Upper lobe of right lung (tissue), 1 donor: ENCODE measurements at regions not wholly inside any gene's neighbourhood (a gene's known extent, or its start where the extent isn't known, plus 50 kb on each side); places are given as distances from the start of the nearest gene placed in this dataset.
"Not testable (repeated sequence)": the region's sequence is repeated elsewhere in the genome, so short reads cannot be mapped to it uniquely, and the experiment has no call there.

Experiments
- ATAC-seq: fragments of 200-7000 bp; cut with Tn5 transposase; one replicate; pipeline ENCODE4 v1.9.1; 2020; ENCODE audit warnings: mild to moderate bottlenecking, moderate library complexity
- DNase-seq: peaks from one replicate; pipeline ENCODE4 v3.0.0-alpha.2; 2020
- H3K27ac ChIP-seq: fragments of 200-600 bp; one replicate; pipeline ENCODE4 v1.8.0; 2022
- H3K27me3 ChIP-seq: fragments of 200-600 bp; one replicate; pipeline ENCODE4 v1.8.0; 2022; ENCODE audit warnings: mild to moderate bottlenecking
- H3K36me3 ChIP-seq: fragments of 200-600 bp; one replicate; pipeline ENCODE4 v1.8.0; 2022
- H3K4me1 ChIP-seq: fragments of 200-600 bp; one replicate; pipeline ENCODE4 v1.8.0; 2022
- H3K4me3 ChIP-seq: fragments of 200-600 bp; one replicate; pipeline ENCODE4 v1.8.0; 2022; ENCODE audit warnings: mild to moderate bottlenecking
- H3K9me3 ChIP-seq: fragments of 200-600 bp; one replicate; pipeline ENCODE4 v1.8.0; 2022
- CTCF ChIP-seq: fragments of 200-600 bp; IDR thresholded peaks from one replicate; pipeline ENCODE4 v1.8.0; 2022; ENCODE audit warnings: antibody characterized with exemption
- intact Hi-C: fragments of 100-400 bp; cut with DNase I; formaldehyde crosslinking; loops from one replicate; pipeline ENCODE4 v1.11.0; 2022
- donor health status: DM: no; HTN: yes; CAD: no; lungs with severe emphysema.

- H3K4me3 ChIP-seq: no peak overlapping the region
- H3K27ac ChIP-seq: no peak overlapping the region
- ATAC-seq (no peak), DNase-seq (no peak)
- no peaks in the 10 kb centered on the region for H3K4me1 ChIP-seq
- H3K27me3 ChIP-seq: no peaks in the 10 kb centered on the region
- no peak for TF ChIP-seq CTCF
- H3K36me3 ChIP-seq: no peaks in the 10 kb centered on the region
- H3K9me3 ChIP-seq: no peaks in the 10 kb centered on the region
- intact Hi-C loops: no loop called here
Measured at GRCh38 chrX:26559855-26560254, 343.9 kb downstream of the MAGEB5 start.

- no peak for TF ChIP-seq CTCF
- no peaks in the 10 kb centered on the region for H3K27me3 ChIP-seq
- H3K9me3 ChIP-seq: no peaks in the 10 kb centered on the region
- intact Hi-C loops: no loop called here
- no peaks in the 10 kb centered on the region for H3K4me1 ChIP-seq
- H3K4me3 ChIP-seq: no peak overlapping the region
- H3K36me3 ChIP-seq: no peaks in the 10 kb centered on the region
- no peak overlapping the region for H3K27ac ChIP-seq
- ATAC-seq: no peak
- no peak for DNase-seq
Measured at GRCh38 chrX:26558719-26559386, 342.9 kb downstream of the MAGEB5 start.

- no peak for TF ChIP-seq CTCF
- intact Hi-C loops: no loop called here
- Histone ChIP-seq H3K27ac (no peak overlapping the region), H3K27me3 (no peaks in the 10 kb centered on the region), H3K4me1 (no peaks in the 10 kb centered on the region), H3K9me3 (no peaks in the 10 kb centered on the region), H3K36me3 (no peaks in the 10 kb centered on the region), H3K4me3 (no peak overlapping the region)
- no peak for ATAC-seq
- peak; percentile 35 for DNase-seq
Measured at GRCh38 chrX:26557691-26558321, 341.8 kb downstream of the MAGEB5 start.

- H3K4me1 ChIP-seq, intact Hi-C loops, H3K27ac ChIP-seq, ATAC-seq, H3K9me3 ChIP-seq, DNase-seq, H3K27me3 ChIP-seq, H3K4me3 ChIP-seq, H3K36me3 ChIP-seq: not testable (repeated sequence)
Measured at GRCh38 chrX:26525768-26526167, 309.8 kb downstream of the MAGEB5 start.

GRCh38 chrX:26522501-26522900, 306.5 kb downstream of the MAGEB5 start:
- DNase-seq (no peak), ATAC-seq (no peak)
- no peaks in the 10 kb centered on the region for H3K4me1 ChIP-seq
- no peak overlapping the region for H3K4me3 ChIP-seq
- H3K27ac ChIP-seq: no peak overlapping the region
- no peaks in the 10 kb centered on the region for H3K27me3 ChIP-seq
- no peaks in the 10 kb centered on the region for H3K9me3 ChIP-seq
- TF ChIP-seq CTCF: no peak
- H3K36me3 ChIP-seq: no peaks in the 10 kb centered on the region
- intact Hi-C loops: no loop called here

GRCh38 chrX:26511589-26512363, 295.8 kb downstream of the MAGEB5 start:
- no peak overlapping the region for H3K27ac ChIP-seq
- no peak overlapping the region for H3K4me3 ChIP-seq
- no peaks in the 10 kb centered on the region for H3K4me1 ChIP-seq
- intact Hi-C loops: no loop called here
- DNase-seq (no peak), ATAC-seq (no peak)
- no peaks in the 10 kb centered on the region for H3K36me3 ChIP-seq
- no peak for TF ChIP-seq CTCF
- H3K27me3 ChIP-seq: no peaks in the 10 kb centered on the region
- H3K9me3 ChIP-seq: no peaks in the 10 kb centered on the region
